SK-N-SH treated with all-trans-retinoic acid at 6 μM for 48 hours (cell line): ENCODE measurements at regions not wholly inside any gene's neighbourhood (a gene's known extent, or its start where the extent isn't known, plus 50 kb on each side); places are given as distances from the start of the nearest gene placed in this dataset.

Experiments
- ATAC-seq: fragments of 200-7000 bp; cut with Tn5 transposase; 3 replicates; pipeline ENCODE4 v1.9.1; 2020; ENCODE audit warnings: mild to moderate bottlenecking, moderate library complexity
- ARNTL ChIP-seq: fragments of 450-650 bp; formaldehyde crosslinking; IDR thresholded peaks from 2 replicates; pipeline ENCODE4 v1.5.0; 2020; ENCODE audit warnings: low read depth, mild to moderate bottlenecking, moderate library complexity, borderline replicate concordance
- CSDC2 ChIP-seq: fragments of 250-450 bp; sonication (Bioruptor Pico); IDR thresholded peaks from 2 replicates; pipeline ENCODE4 v1.5.0; 2020; ENCODE audit warnings: mild to moderate bottlenecking, moderate library complexity
- ESRRG ChIP-seq: fragments of 250-450 bp; sonication (Bioruptor Pico); IDR thresholded peaks from 2 replicates; pipeline ENCODE4 v1.6.1; 2021; ENCODE audit warnings: mild to moderate bottlenecking
- ISL1 ChIP-seq: fragments of 250-450 bp; sonication (Bioruptor Pico); IDR thresholded peaks from 2 replicates; pipeline ENCODE4 v2.1.2; 2022; ENCODE audit warnings: mild to moderate bottlenecking, moderate library complexity
- PPARA ChIP-seq: fragments of 250-450 bp; sonication (Bioruptor Pico); IDR thresholded peaks from 2 replicates; pipeline ENCODE4 v1.5.0; 2020; ENCODE audit warnings: mild to moderate bottlenecking, borderline replicate concordance
- RARB ChIP-seq: fragments of 250-450 bp; sonication (Bioruptor Pico); IDR thresholded peaks from 2 replicates; pipeline ENCODE4 v1.8.0; 2021; ENCODE audit warnings: mild to moderate bottlenecking, moderate library complexity
- TCF4 ChIP-seq: fragments of 250-450 bp; sonication (Bioruptor Pico); IDR thresholded peaks from 2 replicates; pipeline ENCODE4 v1.8.0; 2021; ENCODE audit warnings: mild to moderate bottlenecking, moderate library complexity, borderline replicate concordance
- ZC3H10 ChIP-seq: fragments of 250-450 bp; sonication (Bioruptor Pico); IDR thresholded peaks from 2 replicates; pipeline ENCODE4 v1.5.1; 2021; ENCODE audit warnings: mild to moderate bottlenecking, moderate library complexity
- ZFP3 ChIP-seq: fragments of 250-450 bp; sonication (Bioruptor Pico); IDR thresholded peaks from 2 replicates; pipeline ENCODE4 v1.5.0; 2020; ENCODE audit warnings: mild to moderate bottlenecking, moderate library complexity
- ZFP30 ChIP-seq: fragments of 450-650 bp; formaldehyde crosslinking; IDR thresholded peaks from 2 replicates; pipeline ENCODE4 v1.5.0; 2022; ENCODE audit warnings: mild to moderate bottlenecking, moderate library complexity
- ZNF565 ChIP-seq: fragments of 450-650 bp; formaldehyde crosslinking; conservative IDR thresholded peaks from 2 replicates; pipeline ENCODE4 v1.5.0; 2020; ENCODE audit warnings: low read depth, mild to moderate bottlenecking, moderate library complexity
- ZNF70 ChIP-seq: fragments of 450-650 bp; formaldehyde crosslinking; IDR thresholded peaks from 2 replicates; pipeline ENCODE4 v1.5.0; 2020; ENCODE audit warnings: mild to moderate bottlenecking, moderate library complexity
- TF ChIP-seq, protein P1 (sequence below): fragments of 250-450 bp; sonication (Bioruptor Pico); IDR thresholded peaks from 2 replicates; pipeline ENCODE4 v1.5.0; 2020; ENCODE audit warnings: mild to moderate bottlenecking, moderate library complexity
- TF ChIP-seq, protein P2 (sequence below): fragments of 250-450 bp; sonication (Bioruptor Pico); IDR thresholded peaks from 2 replicates; pipeline ENCODE4 v1.5.1; 2020; ENCODE audit warnings: low read depth, mild to moderate bottlenecking, moderate library complexity
- TF ChIP-seq, protein P3 (sequence below): fragments of 250-450 bp; sonication (Bioruptor Pico); IDR thresholded peaks from 2 replicates; pipeline ENCODE4 v1.5.1; 2021; ENCODE audit warnings: mild to moderate bottlenecking, moderate library complexity
- TF ChIP-seq, protein P4 (sequence below): fragments of 250-450 bp; sonication (Bioruptor Pico); IDR thresholded peaks from 2 replicates; pipeline ENCODE4 v1.8.0; 2020; ENCODE audit warnings: mild to moderate bottlenecking, moderate library complexity, borderline replicate concordance

DNA sequence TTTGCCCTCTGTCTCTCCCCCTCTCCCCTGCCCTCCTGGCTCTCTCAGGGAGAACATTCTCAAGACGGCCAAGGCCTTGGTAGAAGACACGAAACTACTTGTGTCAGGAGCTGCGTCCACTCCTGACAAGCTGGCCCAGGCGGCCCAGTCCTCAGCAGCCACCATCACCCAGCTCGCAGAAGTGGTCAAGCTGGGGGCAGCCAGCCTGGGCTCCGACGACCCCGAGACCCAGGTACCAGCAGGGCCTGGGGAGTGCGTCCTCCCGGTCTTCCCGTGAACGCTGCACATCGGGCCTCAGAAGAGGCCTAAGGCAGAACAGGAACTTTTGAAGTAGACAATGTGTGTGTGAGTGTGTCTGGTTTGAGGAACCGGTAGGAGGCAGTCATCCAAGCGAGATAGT is 245.4 kb upstream of the TPM1 start (continued):
- TF ChIP-seq, protein P1, sequence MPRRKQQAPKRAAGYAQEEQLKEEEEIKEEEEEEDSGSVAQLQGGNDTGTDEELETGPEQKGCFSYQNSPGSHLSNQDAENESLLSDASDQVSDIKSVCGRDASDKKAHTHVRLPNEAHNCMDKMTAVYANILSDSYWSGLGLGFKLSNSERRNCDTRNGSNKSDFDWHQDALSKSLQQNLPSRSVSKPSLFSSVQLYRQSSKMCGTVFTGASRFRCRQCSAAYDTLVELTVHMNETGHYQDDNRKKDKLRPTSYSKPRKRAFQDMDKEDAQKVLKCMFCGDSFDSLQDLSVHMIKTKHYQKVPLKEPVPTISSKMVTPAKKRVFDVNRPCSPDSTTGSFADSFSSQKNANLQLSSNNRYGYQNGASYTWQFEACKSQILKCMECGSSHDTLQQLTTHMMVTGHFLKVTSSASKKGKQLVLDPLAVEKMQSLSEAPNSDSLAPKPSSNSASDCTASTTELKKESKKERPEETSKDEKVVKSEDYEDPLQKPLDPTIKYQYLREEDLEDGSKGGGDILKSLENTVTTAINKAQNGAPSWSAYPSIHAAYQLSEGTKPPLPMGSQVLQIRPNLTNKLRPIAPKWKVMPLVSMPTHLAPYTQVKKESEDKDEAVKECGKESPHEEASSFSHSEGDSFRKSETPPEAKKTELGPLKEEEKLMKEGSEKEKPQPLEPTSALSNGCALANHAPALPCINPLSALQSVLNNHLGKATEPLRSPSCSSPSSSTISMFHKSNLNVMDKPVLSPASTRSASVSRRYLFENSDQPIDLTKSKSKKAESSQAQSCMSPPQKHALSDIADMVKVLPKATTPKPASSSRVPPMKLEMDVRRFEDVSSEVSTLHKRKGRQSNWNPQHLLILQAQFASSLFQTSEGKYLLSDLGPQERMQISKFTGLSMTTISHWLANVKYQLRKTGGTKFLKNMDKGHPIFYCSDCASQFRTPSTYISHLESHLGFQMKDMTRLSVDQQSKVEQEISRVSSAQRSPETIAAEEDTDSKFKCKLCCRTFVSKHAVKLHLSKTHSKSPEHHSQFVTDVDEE: no peak
- TF ChIP-seq, all 23 proteins: peak for 0

DNA sequence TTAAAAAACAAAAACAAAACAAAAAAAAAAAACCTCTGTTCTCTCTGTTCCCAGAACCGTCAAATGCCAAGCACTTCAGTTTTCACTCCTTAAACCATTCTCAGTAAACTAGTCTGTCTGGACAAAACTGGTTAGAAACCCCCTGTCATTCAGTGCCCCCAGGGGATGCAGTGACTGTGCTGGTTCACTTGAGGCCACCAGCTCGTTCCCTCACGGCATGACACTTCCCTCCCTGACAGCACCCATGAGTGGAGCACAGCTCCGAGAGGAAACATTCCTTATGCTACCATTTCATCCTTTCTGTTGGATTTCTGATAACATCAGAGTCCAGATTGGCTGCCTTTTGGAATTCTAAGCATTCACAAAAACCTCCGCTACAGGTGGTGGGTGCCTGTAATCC is 244.0 kb upstream of the TPM1 start:
- no peak for ATAC-seq
- no peak for TF ChIP-seq ZC3H10 (CRISPR knock-in tag)

DNA sequence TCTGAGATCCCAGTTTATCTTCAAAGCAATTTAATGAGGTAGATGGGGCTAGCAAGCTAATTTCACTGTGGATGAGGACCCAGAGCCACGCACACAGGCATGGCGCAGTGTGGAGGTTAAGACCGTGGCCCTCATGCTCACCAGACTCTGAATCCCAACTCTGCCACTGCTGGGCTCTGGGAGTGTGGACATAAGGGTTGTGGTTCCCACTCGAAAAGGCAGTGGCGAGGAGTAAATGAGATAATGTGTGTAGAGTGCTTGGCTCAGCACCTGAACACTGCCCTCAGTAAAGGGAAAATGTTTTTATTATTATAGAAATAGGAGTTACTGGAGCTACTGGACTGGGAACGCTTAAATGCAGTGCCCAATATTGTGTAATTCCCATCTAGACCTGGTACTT is 243.5 kb upstream of the TPM1 start:
- ATAC-seq: no peak
- TF ChIP-seq CSDC2 (CRISPR knock-in tag): no peak

DNA sequence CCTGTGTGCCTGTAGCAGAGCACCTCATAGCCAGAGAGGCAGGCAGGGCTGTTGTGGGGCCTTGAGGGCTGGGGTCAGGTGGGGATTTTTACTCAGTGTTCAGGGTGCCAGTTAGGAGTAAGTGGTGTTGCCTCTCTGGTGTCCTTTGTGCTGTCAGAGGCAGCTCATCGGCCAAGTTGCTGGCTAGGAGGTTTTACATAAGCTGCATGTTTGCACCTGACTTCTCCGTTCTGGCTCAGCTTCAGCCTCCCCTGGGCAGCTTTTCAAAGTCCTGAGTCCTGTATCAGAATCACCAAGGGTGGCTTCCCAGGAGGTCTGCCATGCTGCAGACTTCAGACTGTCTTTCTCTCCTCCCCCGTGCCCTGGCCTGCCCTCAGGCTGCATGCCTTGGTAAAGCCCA is 242.6 kb upstream of the TPM1 start:
- no peak for ATAC-seq
- TF ChIP-seq, protein P2, sequence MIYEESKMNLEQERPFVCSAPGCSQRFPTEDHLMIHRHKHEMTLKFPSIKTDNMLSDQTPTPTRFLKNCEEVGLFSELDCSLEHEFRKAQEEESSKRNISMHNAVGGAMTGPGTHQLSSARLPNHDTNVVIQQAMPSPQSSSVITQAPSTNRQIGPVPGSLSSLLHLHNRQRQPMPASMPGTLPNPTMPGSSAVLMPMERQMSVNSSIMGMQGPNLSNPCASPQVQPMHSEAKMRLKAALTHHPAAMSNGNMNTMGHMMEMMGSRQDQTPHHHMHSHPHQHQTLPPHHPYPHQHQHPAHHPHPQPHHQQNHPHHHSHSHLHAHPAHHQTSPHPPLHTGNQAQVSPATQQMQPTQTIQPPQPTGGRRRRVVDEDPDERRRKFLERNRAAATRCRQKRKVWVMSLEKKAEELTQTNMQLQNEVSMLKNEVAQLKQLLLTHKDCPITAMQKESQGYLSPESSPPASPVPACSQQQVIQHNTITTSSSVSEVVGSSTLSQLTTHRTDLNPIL (CRISPR knock-in tag): no peak
- TF ChIP-seq ISL1 (CRISPR knock-in tag) (no peak), ZNF565 (no peak), TCF4 (CRISPR knock-in tag) (no peak), RARB (CRISPR knock-in tag) (no peak), ZNF70 (CRISPR knock-in tag) (no peak), ARNTL (CRISPR knock-in tag) (no peak), ESRRG (CRISPR knock-in tag) (no peak), ZFP30 (CRISPR knock-in tag) (no peak)
- TF ChIP-seq, protein P1: no peak
- TF ChIP-seq, protein P3, sequence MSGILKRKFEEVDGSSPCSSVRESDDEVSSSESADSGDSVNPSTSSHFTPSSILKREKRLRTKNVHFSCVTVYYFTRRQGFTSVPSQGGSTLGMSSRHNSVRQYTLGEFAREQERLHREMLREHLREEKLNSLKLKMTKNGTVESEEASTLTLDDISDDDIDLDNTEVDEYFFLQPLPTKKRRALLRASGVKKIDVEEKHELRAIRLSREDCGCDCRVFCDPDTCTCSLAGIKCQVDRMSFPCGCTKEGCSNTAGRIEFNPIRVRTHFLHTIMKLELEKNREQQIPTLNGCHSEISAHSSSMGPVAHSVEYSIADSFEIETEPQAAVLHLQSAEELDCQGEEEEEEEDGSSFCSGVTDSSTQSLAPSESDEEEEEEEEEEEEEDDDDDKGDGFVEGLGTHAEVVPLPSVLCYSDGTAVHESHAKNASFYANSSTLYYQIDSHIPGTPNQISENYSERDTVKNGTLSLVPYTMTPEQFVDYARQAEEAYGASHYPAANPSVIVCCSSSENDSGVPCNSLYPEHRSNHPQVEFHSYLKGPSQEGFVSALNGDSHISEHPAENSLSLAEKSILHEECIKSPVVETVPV: no peak
- TF ChIP-seq, protein P4, sequence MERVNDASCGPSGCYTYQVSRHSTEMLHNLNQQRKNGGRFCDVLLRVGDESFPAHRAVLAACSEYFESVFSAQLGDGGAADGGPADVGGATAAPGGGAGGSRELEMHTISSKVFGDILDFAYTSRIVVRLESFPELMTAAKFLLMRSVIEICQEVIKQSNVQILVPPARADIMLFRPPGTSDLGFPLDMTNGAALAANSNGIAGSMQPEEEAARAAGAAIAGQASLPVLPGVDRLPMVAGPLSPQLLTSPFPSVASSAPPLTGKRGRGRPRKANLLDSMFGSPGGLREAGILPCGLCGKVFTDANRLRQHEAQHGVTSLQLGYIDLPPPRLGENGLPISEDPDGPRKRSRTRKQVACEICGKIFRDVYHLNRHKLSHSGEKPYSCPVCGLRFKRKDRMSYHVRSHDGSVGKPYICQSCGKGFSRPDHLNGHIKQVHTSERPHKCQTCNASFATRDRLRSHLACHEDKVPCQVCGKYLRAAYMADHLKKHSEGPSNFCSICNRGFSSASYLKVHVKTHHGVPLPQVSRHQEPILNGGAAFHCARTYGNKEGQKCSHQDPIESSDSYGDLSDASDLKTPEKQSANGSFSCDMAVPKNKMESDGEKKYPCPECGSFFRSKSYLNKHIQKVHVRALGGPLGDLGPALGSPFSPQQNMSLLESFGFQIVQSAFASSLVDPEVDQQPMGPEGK (CRISPR knock-in tag): no peak
- TF ChIP-seq, all 23 proteins: peak for 0

DNA sequence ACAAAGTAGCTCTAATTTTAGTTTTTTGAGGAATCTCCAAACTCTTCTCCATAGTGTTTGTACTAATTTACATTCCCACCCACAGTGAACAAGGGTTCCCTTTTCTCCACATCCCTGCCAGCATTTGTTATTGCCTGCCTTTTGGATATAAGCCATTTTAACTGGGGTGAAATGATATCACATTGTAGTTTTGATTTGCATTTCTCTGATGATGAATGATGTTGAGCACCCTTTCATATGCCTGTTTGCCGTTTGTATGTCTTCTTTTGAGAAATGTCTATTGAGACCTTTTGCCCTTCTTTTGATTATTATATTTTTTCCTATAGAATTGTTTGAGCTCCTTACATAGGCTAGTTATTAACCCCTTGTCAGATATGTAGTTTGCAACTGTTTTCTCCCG is 239.9 kb upstream of the TPM1 start:
- no peak for ATAC-seq
- TF ChIP-seq, protein P3: no peak
- TF ChIP-seq ESRRG (CRISPR knock-in tag): no peak
- TF ChIP-seq PPARA (CRISPR knock-in tag): no peak
- TF ChIP-seq ZNF565: no peak
- TF ChIP-seq ZFP3: no peak
